DND-41 (cell line): ENCODE measurements at regions not wholly inside any gene's neighbourhood (a gene's known extent, or its start where the extent isn't known, plus 50 kb on each side); places are given as distances from the start of the nearest gene placed in this dataset.

ENCODE experiments used
- EZH2 ChIP-seq: IDR thresholded peaks from 3 replicates; pipeline ENCODE4 v1.6.1; 2012; ENCODE audit warnings: borderline replicate concordance, low read depth, mild to moderate bottlenecking, moderate library complexity, low read length, inconsistent platforms; ENCODE audit not compliant: severe bottlenecking
- TF ChIP-seq, protein P1 (sequence below): IDR thresholded peaks from 2 replicates; pipeline ENCODE4 v1.5.1; 2012; ENCODE audit warnings: borderline replicate concordance, low read length, moderate library complexity, mild to moderate bottlenecking; ENCODE audit not compliant: poor library complexity, severe bottlenecking; ENCODE audit errors: extremely low read depth

DNA sequence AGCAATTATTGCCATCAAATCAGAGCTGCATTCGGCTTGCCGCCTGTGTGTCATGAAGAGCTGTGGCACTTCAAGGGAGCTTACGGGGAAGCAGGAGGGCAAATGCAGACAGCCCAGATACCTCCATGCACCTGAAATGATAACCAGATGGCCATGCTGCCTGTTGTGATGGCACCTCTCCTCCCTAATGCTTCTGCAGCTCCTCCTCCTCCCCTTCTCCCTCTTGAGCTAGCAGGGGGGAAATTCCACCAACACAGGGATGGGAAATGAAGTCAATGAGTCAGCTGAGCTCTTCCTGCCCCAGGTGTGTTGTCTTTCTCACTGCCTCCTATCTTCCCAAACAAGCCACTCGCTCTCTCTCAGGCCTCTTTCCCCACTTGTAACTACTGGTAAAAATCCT is 565.0 kb downstream of the BCOR start:
- TF ChIP-seq, protein P1, sequence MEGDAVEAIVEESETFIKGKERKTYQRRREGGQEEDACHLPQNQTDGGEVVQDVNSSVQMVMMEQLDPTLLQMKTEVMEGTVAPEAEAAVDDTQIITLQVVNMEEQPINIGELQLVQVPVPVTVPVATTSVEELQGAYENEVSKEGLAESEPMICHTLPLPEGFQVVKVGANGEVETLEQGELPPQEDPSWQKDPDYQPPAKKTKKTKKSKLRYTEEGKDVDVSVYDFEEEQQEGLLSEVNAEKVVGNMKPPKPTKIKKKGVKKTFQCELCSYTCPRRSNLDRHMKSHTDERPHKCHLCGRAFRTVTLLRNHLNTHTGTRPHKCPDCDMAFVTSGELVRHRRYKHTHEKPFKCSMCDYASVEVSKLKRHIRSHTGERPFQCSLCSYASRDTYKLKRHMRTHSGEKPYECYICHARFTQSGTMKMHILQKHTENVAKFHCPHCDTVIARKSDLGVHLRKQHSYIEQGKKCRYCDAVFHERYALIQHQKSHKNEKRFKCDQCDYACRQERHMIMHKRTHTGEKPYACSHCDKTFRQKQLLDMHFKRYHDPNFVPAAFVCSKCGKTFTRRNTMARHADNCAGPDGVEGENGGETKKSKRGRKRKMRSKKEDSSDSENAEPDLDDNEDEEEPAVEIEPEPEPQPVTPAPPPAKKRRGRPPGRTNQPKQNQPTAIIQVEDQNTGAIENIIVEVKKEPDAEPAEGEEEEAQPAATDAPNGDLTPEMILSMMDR: no peak
- no peak for TF ChIP-seq EZH2
